Endodermal cell (in vitro differentiated cells): ENCODE measurements at regions not wholly inside any gene's neighbourhood (a gene's known extent, or its start where the extent isn't known, plus 50 kb on each side); places are given as distances from the start of the nearest gene placed in this dataset.

ENCODE experiments used
- DNase-seq: peaks from one replicate; pipeline ENCODE4 v3.0.0-alpha.2; 2017
- H3K27ac ChIP-seq: 2 replicates; pipeline ENCODE4 v1.5.1; 2013; ENCODE audit warnings: mild to moderate bottlenecking, low read depth, low read length, moderate library complexity
- H3K27me3 ChIP-seq: 2 replicates; pipeline ENCODE4 v1.6.1; 2013; ENCODE audit warnings: mild to moderate bottlenecking, low read length, moderate library complexity; ENCODE audit not compliant: insufficient read depth, control insufficient read depth, poor library complexity, severe bottlenecking
- H3K36me3 ChIP-seq: 2 replicates; pipeline ENCODE4 v1.7.0; 2013; ENCODE audit warnings: mild to moderate bottlenecking, low read length, moderate library complexity; ENCODE audit not compliant: control insufficient read depth, insufficient read depth
- H3K4me1 ChIP-seq: one replicate; pipeline ENCODE4 v1.7.0; 2013; ENCODE audit warnings: low read length; ENCODE audit not compliant: control insufficient read depth, insufficient read depth
- H3K4me3 ChIP-seq: 2 replicates; pipeline ENCODE4 v1.5.1; 2013; ENCODE audit warnings: mild to moderate bottlenecking, low read length, moderate library complexity
- H3K9ac ChIP-seq: 2 replicates; pipeline ENCODE4 v1.6.1; 2013; ENCODE audit warnings: mild to moderate bottlenecking, low read length, moderate library complexity; ENCODE audit not compliant: poor library complexity, severe bottlenecking; ENCODE audit errors: extremely low read depth
- H3K9me3 ChIP-seq: 2 replicates; pipeline ENCODE4 v1.6.1; 2013; ENCODE audit warnings: mild to moderate bottlenecking, low read length, moderate library complexity; ENCODE audit not compliant: control insufficient read depth
- H3K27ac Mint-ChIP-seq: 2 replicates; pipeline ENCODE4 v1.8.0; 2020; ENCODE audit warnings: mixed read lengths
- H3K27me3 Mint-ChIP-seq: 2 replicates; pipeline ENCODE4 v1.8.0; 2021; ENCODE audit warnings: mild to moderate bottlenecking, mixed read lengths; ENCODE audit not compliant: insufficient read depth
- H3K36me3 Mint-ChIP-seq: 2 replicates; pipeline ENCODE4 v1.8.0; 2020; ENCODE audit warnings: low read depth, mixed read lengths
- H3K4me1 Mint-ChIP-seq: 2 replicates; pipeline ENCODE4 v1.8.0; 2020; ENCODE audit warnings: mixed read lengths
- H3K4me3 Mint-ChIP-seq: 2 replicates; pipeline ENCODE4 v1.8.0; 2020; ENCODE audit warnings: mild to moderate bottlenecking, moderate library complexity, mixed read lengths
- H3K9me3 Mint-ChIP-seq: 2 replicates; pipeline ENCODE4 v1.8.0; 2020; ENCODE audit warnings: mild to moderate bottlenecking, mixed read lengths
- CTCF ChIP-seq: fragments of 200-600 bp; sonication (generic); conservative IDR thresholded peaks from 2 replicates; pipeline ENCODE4 v1.5.0; 2021; ENCODE audit warnings: antibody characterized with exemption, mild to moderate bottlenecking
- WGBS, 2 experiments: methylation state at CpG; one replicate each; pipeline versions ENCODE4 v1.1.5 to v1.1.7; 2013; ENCODE audit warnings: missing lambda C conversion rate in 2 of 2, mixed read lengths in 1 of 2; ENCODE audit not compliant: insufficient coverage in 1 of 2, insufficient read length in 1 of 2; 5-methylcytosine and 5-hydroxymethylcytosine counted together

- Histone ChIP-seq H3K9me3 (no peaks in the 10 kb centered on the region), H3K27ac (no peak overlapping the region), H3K9ac (no peak overlapping the region), H3K36me3 (no peaks in the 10 kb centered on the region), H3K4me1 (no peaks in the 10 kb centered on the region), H3K4me3 (no peak overlapping the region), H3K27me3 (no peaks in the 10 kb centered on the region)
- no peaks in the 10 kb centered on the region for H3K9me3 Mint-ChIP-seq
- no peak overlapping the region for H3K4me3 Mint-ChIP-seq
- DNase-seq: no peak
- peaks cover 16% of the 10 kb centered on the region for H3K27me3 Mint-ChIP-seq
- 90 to 93% methylated on average over 1 of the region's 1 CpG for WGBS, 2 experiments
- TF ChIP-seq CTCF: no peak
- H3K4me1 Mint-ChIP-seq: no peaks in the 10 kb centered on the region
- no peaks in the 10 kb centered on the region for H3K36me3 Mint-ChIP-seq
- no peak overlapping the region for H3K27ac Mint-ChIP-seq
Measured at GRCh38 chr21:35971824-35972223, 88.5 kb downstream of the SETD4 start.

GRCh38 chr21:35969281-35969680 is 91.0 kb downstream of the SETD4 start:
- H3K4me3 Mint-ChIP-seq: no peak overlapping the region
- H3K27me3 ChIP-seq: no peaks in the 10 kb centered on the region
- WGBS, 2 experiments: 94 to 97% methylated on average over 4 to 6 of the region's 6 CpGs
- no peaks in the 10 kb centered on the region for H3K36me3 ChIP-seq
- H3K4me3 ChIP-seq: no peak overlapping the region
- no peak overlapping the region for H3K27ac ChIP-seq
- H3K4me1 ChIP-seq: no peaks in the 10 kb centered on the region
- no peak overlapping the region for H3K9ac ChIP-seq
- peaks cover 5% of the 10 kb centered on the region for H3K27me3 Mint-ChIP-seq
- TF ChIP-seq CTCF: no peak
- H3K9me3 ChIP-seq: no peaks in the 10 kb centered on the region
- H3K4me1 Mint-ChIP-seq: peaks cover 6% of the 10 kb centered on the region
- no peaks in the 10 kb centered on the region for H3K9me3 Mint-ChIP-seq
- no peaks in the 10 kb centered on the region for H3K36me3 Mint-ChIP-seq
- H3K27ac Mint-ChIP-seq: no peak overlapping the region
- DNase-seq: no peak

- TF ChIP-seq CTCF: no peak
- Histone ChIP-seq H3K36me3 (no peaks in the 10 kb centered on the region), H3K4me3 (no peak overlapping the region), H3K4me1 (no peaks in the 10 kb centered on the region), H3K9ac (no peak overlapping the region), H3K27ac (no peak overlapping the region), H3K27me3 (no peaks in the 10 kb centered on the region), H3K9me3 (no peaks in the 10 kb centered on the region)
- H3K4me1 Mint-ChIP-seq: peaks cover 6% of the 10 kb centered on the region
- no peaks in the 10 kb centered on the region for H3K9me3 Mint-ChIP-seq
- H3K27ac Mint-ChIP-seq: no peak overlapping the region
- no peaks in the 10 kb centered on the region for H3K36me3 Mint-ChIP-seq
- no peak overlapping the region for H3K4me3 Mint-ChIP-seq
- no peak for DNase-seq
- H3K27me3 Mint-ChIP-seq: peaks cover 5% of the 10 kb centered on the region
- 89 to 100% methylated on average over 2 of the region's 3 CpGs for WGBS, 2 experiments
Measured at GRCh38 chr21:35968564-35968963, 91.8 kb downstream of the SETD4 start.
